ENCODE measurements at regions not wholly inside any gene's neighbourhood (a gene's known extent, or its start where the extent isn't known, plus 50 kb on each side); places are given as distances from the start of the nearest gene placed in this dataset.
A peak's percentile ranks its signal among the peaks of the same experiment; 100 is the strongest.

DNA sequence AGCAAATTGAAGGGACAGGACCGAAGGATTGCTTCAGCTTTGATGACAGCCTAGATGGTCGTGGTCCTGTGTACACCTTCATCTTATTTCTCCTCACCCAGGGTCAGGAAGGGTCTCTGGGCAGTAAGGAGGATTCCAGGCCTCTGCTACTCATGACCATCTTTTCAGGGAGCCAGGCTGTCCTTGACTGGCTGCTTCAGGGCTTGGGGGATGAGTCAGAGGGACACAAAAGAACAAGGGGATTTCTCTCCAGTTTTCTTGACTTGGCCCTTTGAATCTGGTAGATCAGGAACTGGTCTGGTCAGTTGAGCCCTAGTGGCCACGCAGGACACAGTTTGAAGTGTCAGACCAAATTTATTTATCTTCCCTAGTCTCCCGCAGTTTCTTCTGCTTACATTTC, 402.1 kb upstream of the CHD6 start:
- DNase-seq: no peak

DNA sequence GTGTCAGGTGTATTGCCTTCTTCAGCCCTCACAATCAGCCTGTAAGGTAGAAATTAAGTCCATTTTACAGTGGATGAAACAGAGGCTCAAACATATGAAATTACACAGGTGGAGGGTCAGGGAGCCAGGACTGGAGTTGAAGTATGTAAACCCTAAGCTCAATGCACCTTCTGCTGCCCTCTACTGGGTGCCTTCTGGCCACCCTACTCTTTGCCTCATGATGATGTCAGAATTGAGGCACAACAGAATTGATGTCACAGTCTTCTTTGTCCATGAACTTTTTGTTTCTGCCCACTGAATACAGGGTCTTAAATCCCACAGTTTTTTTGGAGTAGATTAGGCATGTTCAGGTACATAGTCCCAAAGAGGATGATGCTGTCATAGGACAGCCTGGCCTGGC, 400.8 kb upstream of the CHD6 start:
- no peak for DNase-seq

DNA sequence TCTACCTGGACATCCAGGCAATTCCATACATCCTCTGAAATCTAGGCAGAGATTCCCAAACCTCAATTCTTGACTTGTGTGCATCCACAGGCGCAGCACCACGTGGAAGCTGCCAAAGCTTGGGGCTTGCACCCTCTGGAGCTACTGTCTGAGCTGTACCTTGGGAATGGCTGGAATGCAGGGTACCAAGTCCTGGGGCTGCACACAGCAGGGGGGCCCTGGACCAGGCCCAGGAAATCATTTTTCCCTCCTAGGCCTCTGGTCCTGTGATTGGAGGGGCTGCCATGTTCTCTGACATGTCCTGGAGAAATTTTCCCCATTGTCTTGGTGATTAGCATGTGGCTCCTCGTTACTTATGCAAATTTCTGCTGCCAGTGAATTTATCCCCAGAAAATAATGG, 391.9 kb upstream of the CHD6 start:
- no peak for DNase-seq

DNA sequence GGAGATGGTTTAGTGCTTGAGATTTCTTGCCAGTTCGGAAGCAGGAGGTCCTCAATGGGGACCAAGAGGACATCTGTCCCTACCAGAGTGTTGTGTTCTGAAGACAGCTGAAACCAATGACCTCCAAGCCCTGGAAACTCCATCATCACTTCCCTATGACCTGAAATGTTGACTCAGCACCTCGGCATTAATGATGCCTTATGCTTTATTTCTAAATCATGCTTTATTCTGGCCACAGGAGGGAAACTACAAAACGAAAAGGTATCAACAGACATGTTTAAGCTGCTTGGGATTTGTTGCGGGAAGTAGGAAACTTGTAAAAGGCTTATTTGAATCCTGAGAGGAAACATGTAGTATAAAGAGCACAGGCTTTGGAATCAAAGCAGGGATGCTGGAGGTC, 389.1 kb upstream of the CHD6 start:
- DNase-seq: no peak

DNA sequence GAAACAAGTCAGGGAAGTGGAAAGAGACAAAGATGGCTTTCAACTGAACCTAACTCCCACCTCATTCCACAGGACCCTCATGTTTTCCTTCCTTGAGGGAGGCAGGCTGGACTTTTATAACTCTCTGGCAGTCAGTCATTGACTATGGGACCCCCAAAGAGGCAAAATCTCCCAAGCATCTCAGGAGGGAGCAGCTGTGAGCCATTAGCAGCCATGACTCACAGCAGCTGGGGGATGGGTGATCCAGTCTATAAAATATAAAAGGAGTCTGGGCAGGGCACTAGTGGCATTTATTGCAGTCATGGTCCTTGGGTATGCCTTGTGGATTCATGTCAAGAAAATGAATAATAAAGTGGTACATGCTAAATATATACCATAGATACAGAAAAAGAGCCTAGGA, 387.0 kb upstream of the CHD6 start:
- DNase-seq: no peak

DNA sequence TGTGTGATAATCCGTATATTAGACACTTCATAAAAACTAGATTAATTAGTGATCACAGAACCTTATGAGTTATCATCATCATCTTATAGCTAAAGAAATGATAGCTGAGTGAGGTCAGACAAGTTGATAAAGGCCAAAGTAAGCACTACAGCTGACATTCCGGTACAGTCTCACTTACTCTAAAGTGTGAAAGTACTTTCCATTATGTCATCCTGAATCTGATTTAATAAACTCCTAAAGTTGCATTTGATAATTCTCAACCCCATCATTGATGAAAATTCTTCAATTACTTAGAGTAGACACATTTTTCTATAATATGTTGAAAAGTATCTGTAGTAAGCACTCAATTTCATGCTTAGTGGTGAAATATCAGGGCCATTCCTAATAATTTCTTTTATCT, 385.2 kb upstream of the CHD6 start:
- DNase-seq: no peak

DNA sequence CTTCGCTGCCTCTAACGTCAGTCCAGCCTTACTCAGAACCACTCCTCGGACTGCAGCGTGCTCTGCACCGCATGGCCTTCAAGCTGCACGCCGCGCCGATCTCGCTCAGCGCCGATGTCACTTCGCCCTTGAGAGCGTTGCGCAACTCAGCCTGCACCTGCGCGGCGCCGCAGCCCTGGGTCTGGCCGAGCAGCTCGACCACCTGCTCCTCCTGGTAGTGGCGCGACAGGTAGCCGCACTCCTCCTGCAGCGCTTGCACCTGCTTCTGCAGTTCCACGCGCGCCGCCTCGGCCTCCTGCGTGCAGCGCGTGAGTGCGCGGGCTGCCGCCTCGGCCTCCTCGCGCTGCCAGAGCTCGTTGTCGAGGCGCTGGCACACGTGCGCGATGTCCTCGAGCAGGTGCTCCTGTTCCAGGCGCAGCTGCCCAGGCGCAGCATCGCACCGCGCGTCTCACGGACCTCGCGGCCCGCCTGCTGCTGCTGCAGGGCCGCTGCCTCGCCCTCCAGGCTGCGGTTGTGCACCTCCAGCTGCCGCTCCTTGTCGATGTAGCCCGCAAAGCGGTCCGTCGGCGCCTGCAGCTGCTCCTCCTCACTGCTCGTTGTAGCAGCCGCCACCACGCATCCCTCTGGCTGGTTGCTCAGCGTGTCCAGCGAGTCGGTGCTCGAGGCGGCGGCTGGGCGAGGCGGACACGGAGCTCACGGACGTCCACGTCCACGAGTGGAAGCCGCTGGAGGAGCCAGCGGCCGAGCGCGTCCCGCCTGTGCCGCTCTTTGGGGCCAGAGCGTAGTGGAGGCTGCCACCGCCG, 380.6 kb upstream of the CHD6 start:
- DNase-seq: no peak

DNA sequence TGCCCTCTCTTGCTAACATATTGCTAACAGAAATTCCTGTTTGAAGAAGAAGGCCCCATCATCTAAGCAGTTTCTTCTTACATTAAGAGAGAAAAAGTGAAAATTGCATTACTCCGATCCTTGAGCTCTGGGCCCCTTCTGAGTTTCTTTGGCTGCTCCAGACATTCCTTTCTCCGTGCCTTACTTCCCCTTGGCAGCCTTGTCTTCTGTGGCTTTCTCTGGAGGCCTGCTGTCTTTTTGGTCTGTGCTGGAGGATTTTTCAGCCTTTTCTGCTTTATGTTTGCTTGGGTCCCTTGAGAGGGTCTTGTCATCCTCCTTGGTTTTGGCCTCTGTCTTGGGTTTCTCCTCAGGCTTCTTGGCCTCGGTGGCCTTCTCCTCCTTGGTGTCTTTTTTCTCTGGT, 378.8 kb upstream of the CHD6 start:
- no peak for DNase-seq

DNA sequence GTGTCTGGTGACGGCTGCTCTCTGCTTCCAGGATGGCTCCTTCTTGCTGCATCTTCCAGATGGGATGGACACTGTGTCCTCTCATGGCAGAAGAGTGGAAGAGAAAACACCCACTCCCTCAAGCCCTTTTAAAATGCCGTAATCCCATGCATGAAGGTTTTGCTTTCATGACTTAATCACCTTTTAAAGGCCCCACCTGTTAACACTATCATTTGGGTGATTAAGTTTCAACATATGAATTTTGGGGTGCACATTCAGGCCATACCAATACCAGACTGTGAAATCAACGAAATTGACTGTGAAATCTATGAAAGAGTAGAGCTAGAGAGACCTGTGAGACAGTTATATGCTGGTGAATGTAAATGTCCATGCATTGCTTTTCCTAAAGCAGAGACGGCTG, 374.3 kb upstream of the CHD6 start:
- no peak for DNase-seq

DNA sequence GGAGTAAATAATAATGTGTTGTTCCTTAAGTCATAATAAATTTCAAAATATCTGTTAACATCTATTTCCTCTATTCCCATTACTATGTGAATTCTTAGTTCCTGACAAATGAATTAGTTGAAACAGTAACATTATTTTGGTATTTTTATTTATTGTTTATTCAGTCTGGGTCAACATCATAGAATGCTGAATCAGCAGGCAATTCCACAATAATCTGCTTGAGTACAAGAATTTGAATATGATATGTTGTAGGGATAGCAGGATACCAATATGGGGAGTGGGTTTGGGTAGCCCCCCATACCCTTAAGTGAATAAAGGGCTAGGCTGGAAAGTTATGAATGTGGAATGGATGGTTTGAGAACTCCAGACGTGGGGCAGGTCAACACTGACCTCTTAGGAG, 373.2 kb upstream of the CHD6 start:
- no peak for DNase-seq

DNA sequence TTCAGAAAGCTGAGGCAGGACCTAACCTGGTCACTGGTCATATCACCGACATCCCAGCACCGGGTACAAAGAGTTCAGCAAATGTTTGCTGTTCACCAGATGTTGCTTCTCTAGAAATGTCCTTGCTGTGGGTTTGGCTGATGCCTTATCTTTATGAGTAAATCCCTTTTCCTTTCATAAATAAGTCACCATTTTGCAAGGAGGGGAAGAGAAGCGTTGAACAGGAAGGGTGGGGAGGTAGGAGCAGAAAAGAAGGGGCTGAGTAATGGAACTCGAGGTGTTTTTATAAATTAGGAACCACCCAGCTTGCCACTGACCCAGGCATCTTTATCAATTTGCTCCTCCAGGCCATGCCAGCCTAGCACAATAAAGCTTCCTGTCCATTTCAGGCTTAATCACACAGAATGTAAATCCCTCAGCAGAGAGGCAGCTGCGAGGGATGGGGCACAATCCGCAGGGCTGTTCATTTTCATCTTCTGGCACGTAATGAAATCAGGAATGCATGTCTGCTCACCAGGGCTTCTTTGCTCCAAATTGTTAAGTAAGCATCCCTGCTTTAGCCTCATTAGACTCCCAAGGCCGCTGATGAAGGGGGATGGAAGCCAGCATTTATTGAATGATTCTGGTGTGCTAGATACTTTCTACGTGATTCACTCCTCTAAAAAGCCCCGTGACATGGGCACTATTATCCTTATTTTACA, 371.9 kb upstream of the CHD6 start:
- DNase-seq: no peak

DNA sequence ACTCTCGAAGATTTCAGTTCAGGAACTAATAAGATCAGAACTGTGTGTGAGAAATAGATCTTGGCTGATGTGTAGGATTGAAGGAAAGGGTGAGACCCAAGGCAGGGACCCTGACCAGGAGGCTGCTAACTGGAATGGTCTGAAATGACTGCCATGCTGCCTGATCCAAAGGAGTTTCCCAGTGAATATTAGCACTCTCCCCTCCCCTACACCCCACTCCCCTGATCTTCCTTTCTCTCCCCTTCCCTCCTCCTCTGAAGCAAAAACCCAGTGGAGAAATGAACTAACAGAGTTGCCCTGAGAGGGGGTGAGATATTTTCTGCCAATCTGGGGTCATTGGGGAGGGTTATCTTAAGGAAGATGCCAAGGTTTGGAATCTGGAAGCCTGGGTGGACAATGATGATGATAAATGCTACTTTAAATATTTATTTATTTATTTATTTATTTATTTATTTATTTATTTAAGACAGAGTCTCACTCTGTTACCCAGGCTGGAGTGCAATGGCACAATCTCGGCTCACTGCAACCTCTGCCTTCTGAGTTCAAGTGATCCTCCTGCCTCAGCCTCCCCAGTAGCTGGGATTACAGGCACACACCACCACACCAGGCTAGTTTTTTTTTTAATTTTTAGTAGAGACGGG, 371.0 kb upstream of the CHD6 start:
- DNase-seq: no peak

DNA sequence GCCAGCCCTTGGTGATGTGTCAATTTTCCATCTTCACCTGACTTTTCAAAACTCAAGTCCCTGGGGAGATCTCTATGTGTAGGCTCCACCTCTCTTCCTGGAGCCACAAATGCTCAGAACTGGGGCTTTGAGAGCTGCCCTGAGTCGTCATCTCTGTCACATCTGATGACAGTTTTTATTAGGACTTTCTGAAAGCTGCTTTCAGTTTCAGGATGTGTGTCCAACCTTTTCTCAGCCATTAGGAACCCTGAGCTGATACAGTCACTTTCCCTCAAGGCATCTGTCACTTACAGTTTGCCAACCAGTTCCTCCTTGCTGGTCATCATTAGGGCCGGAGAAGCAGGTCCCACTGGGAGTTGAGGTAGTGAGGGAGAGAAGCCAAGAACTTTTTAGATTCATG, 365.9 kb upstream of the CHD6 start:
- DNase-seq: no peak

DNA sequence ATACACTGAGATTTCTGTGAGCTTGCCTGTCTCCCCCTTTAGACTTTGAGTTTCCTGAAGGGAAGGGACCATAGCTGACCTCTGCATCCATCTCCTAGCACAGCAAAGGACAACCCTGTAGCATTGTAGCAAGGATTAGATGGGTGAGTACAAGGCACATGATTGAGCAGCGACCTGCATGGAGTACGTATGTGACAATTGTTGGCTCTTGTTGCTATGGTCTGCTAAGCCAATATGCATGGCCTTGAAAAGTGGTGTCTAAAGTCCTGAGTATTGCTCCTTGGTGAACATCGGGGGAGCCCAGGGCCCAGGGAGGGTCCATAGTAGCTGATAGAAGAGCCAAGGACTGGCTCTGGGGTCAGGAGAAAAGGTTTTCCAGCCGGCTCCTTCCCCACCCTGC, 365.0 kb upstream of the CHD6 start:
- DNase-seq: no peak

DNA sequence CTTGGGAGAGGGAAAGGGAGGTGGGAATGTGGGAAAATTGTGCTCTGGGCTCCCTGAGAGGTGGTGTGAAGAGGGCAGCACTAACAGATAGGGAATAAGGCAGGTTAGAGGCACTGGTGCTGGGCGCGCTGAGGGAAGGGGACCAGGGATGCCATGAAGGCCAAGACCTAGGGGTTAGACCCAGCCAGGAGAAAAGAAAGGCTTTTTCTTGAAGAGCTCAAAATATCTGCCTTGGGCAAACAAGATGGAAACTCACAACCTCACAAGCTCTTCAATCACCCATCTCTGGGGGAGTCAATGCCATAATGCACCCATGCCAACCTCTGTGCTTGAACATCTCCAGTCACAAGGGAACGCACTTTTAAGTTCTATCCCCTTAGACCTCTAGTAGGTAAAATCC, 363.6 kb upstream of the CHD6 start:
- DNase-seq: no peak

DNA sequence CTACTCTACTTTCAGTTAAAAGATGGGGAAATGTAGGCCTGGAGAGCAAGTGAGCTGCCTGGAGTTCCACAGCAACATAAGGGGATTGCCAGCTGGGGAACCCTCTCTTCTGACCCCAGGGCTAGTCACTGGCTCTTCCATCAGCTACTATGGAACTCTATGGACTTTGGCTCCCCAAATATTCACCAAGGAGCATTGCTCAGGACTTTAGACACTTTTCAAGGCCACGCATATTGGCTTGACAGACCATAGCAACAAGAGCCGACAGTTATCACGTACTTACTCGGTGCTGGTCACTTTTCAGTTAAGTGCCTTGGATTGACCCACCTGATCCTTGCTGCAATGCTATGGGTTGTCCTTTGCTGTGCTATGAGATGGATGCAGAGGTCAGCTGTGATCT, 360.7 kb upstream of the CHD6 start:
- no peak for DNase-seq

DNA sequence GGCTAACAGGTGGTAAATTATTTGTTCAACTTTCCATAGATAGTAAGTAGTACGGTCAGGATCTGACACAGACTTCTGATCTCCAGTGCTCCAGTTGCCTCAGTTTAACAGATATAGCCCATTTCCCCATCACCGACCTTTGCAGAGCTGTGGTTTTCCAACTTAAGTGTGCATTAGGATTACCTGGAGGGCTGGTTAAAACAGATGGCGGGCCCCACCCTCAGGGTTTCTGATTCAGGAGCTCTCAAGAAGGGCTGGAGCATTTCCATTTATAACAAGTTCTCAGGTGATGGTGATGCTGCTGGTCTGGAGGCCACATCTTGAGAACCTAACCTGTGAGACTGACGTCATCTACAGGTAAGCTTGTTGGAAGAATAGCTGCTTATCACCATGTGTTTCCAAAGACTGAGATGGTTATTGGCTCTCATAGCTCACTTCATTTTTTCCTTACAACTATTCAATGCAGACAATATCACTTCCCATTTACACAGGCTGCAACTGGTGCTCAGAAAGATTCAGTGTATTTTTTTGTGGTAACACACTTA, 360.1 kb upstream of the CHD6 start:
- no peak for DNase-seq

DNA sequence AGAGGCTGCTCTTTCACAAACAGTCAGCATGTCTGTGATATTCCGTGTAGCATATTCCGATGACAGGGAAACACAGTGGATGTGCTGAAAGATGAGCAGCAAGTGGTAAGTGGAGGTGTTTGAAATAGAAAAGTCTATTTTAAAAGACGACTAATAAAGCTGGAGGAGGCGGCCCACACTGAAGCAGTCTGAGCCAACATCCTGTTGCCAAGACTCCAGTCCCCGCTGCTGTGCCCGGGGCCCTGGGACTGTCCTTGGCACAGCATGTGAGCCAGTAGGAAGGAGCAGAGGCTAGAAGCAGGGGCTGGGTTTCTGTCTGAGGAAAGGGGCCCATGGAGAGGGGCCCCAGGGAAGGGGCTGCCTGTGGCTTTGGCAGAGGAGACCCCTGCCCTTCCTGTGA, 351.5 kb upstream of the CHD6 start:
- peak in 32 of 56 donors; percentile 2 to 61 (median 10) for DNase-seq

DNA sequence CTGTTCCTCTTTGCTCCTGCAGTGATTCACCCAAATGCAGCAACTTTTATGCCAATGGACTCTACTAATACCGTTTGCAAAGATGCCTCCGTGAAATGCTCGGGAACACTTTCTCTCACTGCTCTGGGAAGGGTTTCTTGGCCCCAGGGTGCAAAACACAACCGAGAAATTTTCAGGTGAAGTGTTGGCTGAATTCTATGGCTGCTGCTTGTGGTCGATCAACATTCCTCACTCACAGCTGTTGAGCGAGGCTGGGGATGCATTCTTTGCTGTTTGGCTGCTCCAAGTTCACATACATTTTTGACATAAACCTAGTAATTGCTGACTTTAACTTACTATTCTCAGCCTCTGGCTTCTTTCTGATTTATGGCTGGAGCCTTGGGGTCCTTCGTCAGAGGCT, 342.0 kb upstream of the CHD6 start:
- DNase-seq: no peak

DNA sequence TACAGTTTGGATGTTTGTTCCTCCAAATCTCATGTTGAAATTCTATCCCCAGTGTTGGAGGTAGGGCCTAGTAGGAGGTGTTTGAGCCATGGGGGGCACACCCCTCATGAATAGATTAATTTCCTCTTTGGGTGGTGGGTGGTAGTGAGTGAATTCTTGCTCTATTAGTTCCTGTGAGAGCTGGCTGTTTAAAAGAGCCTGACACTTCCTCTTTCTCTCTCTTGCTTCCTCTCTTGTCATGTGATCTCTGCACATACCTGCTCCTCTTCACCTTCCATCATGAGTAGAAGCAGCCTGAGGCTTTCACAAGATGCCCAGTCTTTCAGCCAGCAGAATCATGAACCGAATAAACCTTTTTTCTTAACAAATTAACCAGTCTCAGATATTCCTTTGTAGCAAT, 340.2 kb upstream of the CHD6 start:
- DNase-seq: no peak

DNA sequence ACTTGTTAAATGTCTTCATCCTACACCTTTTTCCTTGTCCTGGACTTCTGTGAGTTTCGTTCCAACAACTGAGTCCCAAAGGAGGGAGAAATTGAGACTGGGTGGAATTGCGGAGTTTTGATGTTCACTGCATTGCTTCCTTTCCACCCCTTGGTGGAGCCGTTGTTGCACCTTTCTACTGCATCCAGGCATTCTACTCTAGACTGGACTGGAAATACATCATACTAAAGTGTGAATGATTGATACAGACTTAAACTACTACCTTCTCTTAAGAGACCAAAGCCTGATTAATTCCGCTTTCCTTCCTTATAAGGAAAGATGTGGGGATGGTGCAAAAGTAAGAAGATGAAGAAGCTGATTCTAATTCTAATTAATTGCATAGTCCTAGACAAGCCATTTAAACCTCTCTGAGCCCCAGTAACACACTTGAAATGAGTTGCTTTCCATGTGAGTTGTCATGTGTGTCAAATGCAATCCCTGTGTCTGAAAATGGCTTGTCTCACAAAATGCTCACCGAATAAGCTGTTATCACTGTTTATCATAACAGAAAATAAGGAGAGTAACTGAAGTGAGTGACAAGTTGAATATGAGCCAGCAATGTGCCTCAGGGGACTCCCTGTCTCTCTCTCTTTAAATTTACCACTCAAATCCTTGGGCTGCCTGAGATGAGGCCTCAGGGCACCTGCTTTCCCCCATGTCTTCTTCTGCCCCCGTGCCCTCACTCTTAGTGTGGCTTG, 338.3 kb upstream of the CHD6 start:
- DNase-seq: no peak

DNA sequence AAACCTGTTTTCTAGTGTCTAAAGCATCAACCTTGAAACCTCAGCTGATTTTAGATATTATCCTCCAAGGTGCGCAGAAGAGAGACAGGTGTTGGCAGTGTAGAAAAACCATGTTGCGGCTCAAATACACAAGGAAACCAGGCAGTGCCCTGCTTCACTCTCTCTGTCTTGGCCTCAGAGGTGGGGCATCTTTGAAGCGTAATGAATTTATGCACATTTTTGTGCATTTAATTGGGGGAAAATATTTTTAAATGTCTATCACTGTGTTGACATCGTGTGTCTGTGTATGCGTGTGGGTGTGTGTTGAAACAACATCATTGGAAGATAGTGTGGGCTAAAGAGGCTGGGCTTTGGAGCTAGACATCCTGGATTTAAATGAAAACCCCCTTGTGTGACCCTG, 334.0 kb upstream of the CHD6 start:
- no peak for DNase-seq

All from amygdala (tissue), 56 donors.